Naive thymus-derived CD8-positive, alpha-beta T cell (primary cell): ENCODE measurements at regions not wholly inside any gene's neighbourhood (a gene's known extent, or its start where the extent isn't known, plus 50 kb on each side); places are given as distances from the start of the nearest gene placed in this dataset.

Experiments used
- ATAC-seq, 2 donors: fragments of 150-1000 bp; cut with Tn5 transposase in 1 of 2; sonication (Bioruptor Pico), chemical (Tn5 transposase) in 1 of 2; 1 replicate in 1 of 2; 2 replicates in 1 of 2; pipeline ENCODE4 v1.10.0; 2021; ENCODE audit warnings: mild to moderate bottlenecking in 2 of 2, moderate library complexity in 2 of 2
- POLR2A ChIA-PET: fragments of 350-600 bp; sonication (Branson Sonifier 250); formaldehyde crosslinking; loops from one replicate; lab custom pipeline; 2021; ENCODE audit warnings: antibody characterized with exemption; lab: Charles Lee
- DNase-seq, 10 donors: peaks; one replicate each; pipeline versions ENCODE4 v3.0.0 to v3.0.0-alpha.2; 2020 to 2022
- H3K27ac Mint-ChIP-seq, 10 donors: one replicate each; pipeline ENCODE4 v1.8.0; 2020 to 2022; ENCODE audit warnings: mild to moderate bottlenecking in 10 of 10, mixed read lengths in 10 of 10, moderate library complexity in 4 of 10, inconsistent platforms in 1 of 10
- H3K27me3 Mint-ChIP-seq, 5 donors: one replicate each; pipeline ENCODE4 v1.8.0; 2021 to 2022; ENCODE audit warnings: mixed read lengths in 5 of 5
- H3K36me3 Mint-ChIP-seq, 3 donors: one replicate each; pipeline ENCODE4 v1.8.0; 2020 to 2022; ENCODE audit warnings: mixed read lengths in 3 of 3, mild to moderate bottlenecking in 2 of 3, inconsistent platforms in 1 of 3
- H3K4me1 Mint-ChIP-seq, 4 donors: one replicate each; pipeline ENCODE4 v1.8.0; 2021 to 2022; ENCODE audit warnings: mixed read lengths in 4 of 4
- H3K4me3 Mint-ChIP-seq, 10 donors: one replicate each; pipeline ENCODE4 v1.8.0; 2020 to 2022; ENCODE audit warnings: mild to moderate bottlenecking in 10 of 10, mixed read lengths in 10 of 10, moderate library complexity in 6 of 10, inconsistent platforms in 1 of 10
- H3K9me3 Mint-ChIP-seq, 9 donors: one replicate each; pipeline ENCODE4 v1.8.0; 2020 to 2022; ENCODE audit warnings: mixed read lengths in 9 of 9, mild to moderate bottlenecking in 3 of 9, inconsistent platforms in 1 of 9, moderate library complexity in 1 of 9

- Mint-ChIP-seq H3K27ac (no peak overlapping the region), H3K4me3 (no peak overlapping the region), H3K4me1 (no peaks in the 10 kb centered on the region), H3K27me3 (peaks cover 0 to 22% (median 6%) of the 10 kb centered on the region in 5 donors), H3K36me3 (no peaks in the 10 kb centered on the region), H3K9me3 (peaks cover 0 to 22% (median 0%) of the 10 kb centered on the region in 9 donors)
- DNase-seq (no peak), ATAC-seq (no peak)
- POLR2A ChIA-PET: no interaction called here
Observed at GRCh38 chr11:133742353-133742752, 103.0 kb downstream of the SPATA19 start.

- Mint-ChIP-seq H3K36me3 (no peaks in the 10 kb centered on the region), H3K27me3 (peaks cover 0 to 21% (median 3%) of the 10 kb centered on the region in 5 donors), H3K4me1 (no peaks in the 10 kb centered on the region), H3K9me3 (peaks cover 0 to 22% (median 3%) of the 10 kb centered on the region in 9 donors), H3K4me3 (no peak overlapping the region), H3K27ac (no peak overlapping the region)
- POLR2A ChIA-PET: no interaction called here
- DNase-seq (no peak), ATAC-seq (no peak)
Observed at GRCh38 chr11:133740963-133741362, 104.3 kb downstream of the SPATA19 start.

- H3K27ac Mint-ChIP-seq: no peak overlapping the region
- DNase-seq: no peak
- H3K4me3 Mint-ChIP-seq: no peak overlapping the region
- ATAC-seq: no peak
- no peaks in the 10 kb centered on the region for H3K4me1 Mint-ChIP-seq
- H3K9me3 Mint-ChIP-seq: peaks cover 0 to 22% (median 4%) of the 10 kb centered on the region in 9 donors
- POLR2A ChIA-PET: no interaction called here
- peaks cover 0 to 14% (median 5%) of the 10 kb centered on the region in 5 donors for H3K27me3 Mint-ChIP-seq
- H3K36me3 Mint-ChIP-seq: no peaks in the 10 kb centered on the region
Observed at GRCh38 chr11:133739481-133739880, 105.8 kb downstream of the SPATA19 start.

GRCh38 chr11:133738624-133739023, 106.7 kb downstream of the SPATA19 start:
- Mint-ChIP-seq H3K9me3 (peaks cover 0 to 22% (median 4%) of the 10 kb centered on the region in 9 donors), H3K27me3 (peaks cover 1 to 10% (median 5%) of the 10 kb centered on the region in 5 donors), H3K4me3 (no peak overlapping the region), H3K36me3 (no peaks in the 10 kb centered on the region), H3K4me1 (no peaks in the 10 kb centered on the region), H3K27ac (no peak overlapping the region)
- POLR2A ChIA-PET: no interaction called here
- DNase-seq (no peak), ATAC-seq (no peak)

- ATAC-seq: no peak
- Mint-ChIP-seq H3K9me3 (peaks cover 0 to 11% (median 4%) of the 10 kb centered on the region in 9 donors), H3K4me1 (no peaks in the 10 kb centered on the region), H3K27ac (no peak overlapping the region), H3K36me3 (no peaks in the 10 kb centered on the region), H3K4me3 (no peak overlapping the region), H3K27me3 (peaks cover 0 to 26% (median 6%) of the 10 kb centered on the region in 5 donors)
- POLR2A ChIA-PET: no interaction called here
- DNase-seq: no peak
Observed at GRCh38 chr11:133733631-133734030, 111.7 kb downstream of the SPATA19 start.

GRCh38 chr11:133732109-133732674, 113.1 kb downstream of the SPATA19 start:
- Mint-ChIP-seq H3K36me3 (no peaks in the 10 kb centered on the region), H3K9me3 (peaks cover 0 to 11% (median 0%) of the 10 kb centered on the region in 9 donors), H3K27me3 (peaks cover 0 to 26% (median 6%) of the 10 kb centered on the region in 5 donors), H3K27ac (no peak overlapping the region), H3K4me1 (no peaks in the 10 kb centered on the region), H3K4me3 (no peak overlapping the region)
- DNase-seq: no peak
- ATAC-seq: no peak
- POLR2A ChIA-PET: no interaction called here

GRCh38 chr11:133727774-133728173, 117.5 kb downstream of the SPATA19 start:
- no peaks in the 10 kb centered on the region for H3K4me1 Mint-ChIP-seq
- H3K36me3 Mint-ChIP-seq: no peaks in the 10 kb centered on the region
- ATAC-seq (no peak), DNase-seq (no peak)
- POLR2A ChIA-PET: no interaction called here
- H3K9me3 Mint-ChIP-seq: peaks cover 0 to 4% (median 0%) of the 10 kb centered on the region in 9 donors
- no peak overlapping the region for H3K4me3 Mint-ChIP-seq
- H3K27me3 Mint-ChIP-seq: peaks cover 1 to 24% (median 8%) of the 10 kb centered on the region in 5 donors
- no peak overlapping the region for H3K27ac Mint-ChIP-seq

- H3K27me3 Mint-ChIP-seq: peaks cover 0 to 14% (median 5%) of the 10 kb centered on the region in 5 donors
- H3K36me3 Mint-ChIP-seq: no peaks in the 10 kb centered on the region
- H3K9me3 Mint-ChIP-seq: peaks cover 0 to 4% (median 0%) of the 10 kb centered on the region in 9 donors
- no peaks in the 10 kb centered on the region for H3K4me1 Mint-ChIP-seq
- no peak overlapping the region for H3K4me3 Mint-ChIP-seq
- H3K27ac Mint-ChIP-seq: no peak overlapping the region
- ATAC-seq: no peak
- no peak for DNase-seq
- POLR2A ChIA-PET: no interaction called here
Observed at GRCh38 chr11:133726542-133726941, 118.8 kb downstream of the SPATA19 start.

GRCh38 chr11:133724116-133724515, 121.2 kb downstream of the SPATA19 start:
- no peak overlapping the region for H3K4me3 Mint-ChIP-seq
- ATAC-seq (no peak), DNase-seq (no peak)
- peaks cover 0 to 4% (median 0%) of the 10 kb centered on the region in 9 donors for H3K9me3 Mint-ChIP-seq
- no peaks in the 10 kb centered on the region for H3K4me1 Mint-ChIP-seq
- POLR2A ChIA-PET: no interaction called here
- no peaks in the 10 kb centered on the region for H3K36me3 Mint-ChIP-seq
- H3K27me3 Mint-ChIP-seq: peaks cover 0 to 7% (median 5%) of the 10 kb centered on the region in 5 donors
- no peak overlapping the region for H3K27ac Mint-ChIP-seq

GRCh38 chr11:133723056-133723455, 122.3 kb downstream of the SPATA19 start:
- ATAC-seq (no peak), DNase-seq (no peak)
- Mint-ChIP-seq H3K4me1 (no peaks in the 10 kb centered on the region), H3K36me3 (no peaks in the 10 kb centered on the region), H3K4me3 (no peak overlapping the region), H3K27me3 (peaks cover 0 to 7% (median 5%) of the 10 kb centered on the region in 5 donors), H3K9me3 (peaks cover 0 to 4% (median 0%) of the 10 kb centered on the region in 9 donors), H3K27ac (no peak overlapping the region)
- POLR2A ChIA-PET: no interaction called here

GRCh38 chr11:133720951-133721350, 124.4 kb downstream of the SPATA19 start:
- Mint-ChIP-seq H3K9me3 (peaks cover 0 to 4% (median 0%) of the 10 kb centered on the region in 9 donors), H3K27ac (no peak overlapping the region), H3K4me1 (no peaks in the 10 kb centered on the region), H3K27me3 (peaks cover 4 to 12% (median 10%) of the 10 kb centered on the region in 5 donors), H3K4me3 (no peak overlapping the region), H3K36me3 (no peaks in the 10 kb centered on the region)
- no peak for ATAC-seq
- POLR2A ChIA-PET: no interaction called here
- no peak for DNase-seq

GRCh38 chr11:133719532-133720235, 125.6 kb downstream of the SPATA19 start:
- Mint-ChIP-seq H3K4me1 (no peaks in the 10 kb centered on the region), H3K27ac (no peak overlapping the region), H3K36me3 (no peaks in the 10 kb centered on the region), H3K4me3 (no peak overlapping the region), H3K27me3 (peaks cover 3 to 12% (median 10%) of the 10 kb centered on the region in 5 donors), H3K9me3 (peaks cover 0 to 2% (median 0%) of the 10 kb centered on the region in 9 donors)
- POLR2A ChIA-PET: no interaction called here
- DNase-seq (no peak), ATAC-seq (no peak)

- POLR2A ChIA-PET: no interaction called here
- Mint-ChIP-seq H3K4me1 (no peaks in the 10 kb centered on the region), H3K27ac (no peak overlapping the region), H3K36me3 (no peaks in the 10 kb centered on the region), H3K9me3 (peaks cover 0 to 2% (median 0%) of the 10 kb centered on the region in 9 donors), H3K4me3 (no peak overlapping the region), H3K27me3 (peaks cover 3 to 12% (median 10%) of the 10 kb centered on the region in 5 donors)
- DNase-seq (no peak), ATAC-seq (no peak)
Observed at GRCh38 chr11:133718831-133719230, 126.5 kb downstream of the SPATA19 start.
